Osteocyte (in vitro differentiated cells): ENCODE measurements at regions not wholly inside any gene's neighbourhood (a gene's known extent, or its start where the extent isn't known, plus 50 kb on each side); places are given as distances from the start of the nearest gene placed in this dataset.
A peak's percentile ranks its signal among the peaks of the same experiment; 100 is the strongest.

Source experiments
- DNase-seq: peaks from one replicate; pipeline ENCODE4 v3.0.0; 2021; ENCODE audit warnings: mixed read lengths; ENCODE audit not compliant: unreplicated experiment; ENCODE audit errors: extremely low spot score
- H3K27ac Mint-ChIP-seq: one replicate; pipeline ENCODE4 v1.8.0; 2021; ENCODE audit warnings: mild to moderate bottlenecking, mixed read lengths; ENCODE audit not compliant: unreplicated experiment
- H3K27me3 Mint-ChIP-seq: one replicate; pipeline ENCODE4 v1.8.0; 2021; ENCODE audit warnings: mixed read lengths; ENCODE audit not compliant: unreplicated experiment
- H3K36me3 Mint-ChIP-seq: one replicate; pipeline ENCODE4 v1.8.0; 2021; ENCODE audit warnings: mixed read lengths; ENCODE audit not compliant: unreplicated experiment
- H3K4me1 Mint-ChIP-seq: one replicate; pipeline ENCODE4 v1.8.0; 2021; ENCODE audit warnings: mixed read lengths; ENCODE audit not compliant: unreplicated experiment
- H3K4me3 Mint-ChIP-seq: one replicate; pipeline ENCODE4 v1.8.0; 2021; ENCODE audit warnings: mild to moderate bottlenecking, moderate library complexity, mixed read lengths; ENCODE audit not compliant: unreplicated experiment
- H3K9me3 Mint-ChIP-seq: one replicate; pipeline ENCODE4 v1.8.0; 2021; ENCODE audit warnings: mixed read lengths; ENCODE audit not compliant: unreplicated experiment
- TF ChIP-seq, protein P1 (sequence below): fragments of 200-600 bp; sonication (generic); IDR thresholded peaks from 2 replicates; pipeline ENCODE4 v1.5.0; 2021; ENCODE audit warnings: antibody characterized with exemption, mild to moderate bottlenecking, moderate library complexity

DNA sequence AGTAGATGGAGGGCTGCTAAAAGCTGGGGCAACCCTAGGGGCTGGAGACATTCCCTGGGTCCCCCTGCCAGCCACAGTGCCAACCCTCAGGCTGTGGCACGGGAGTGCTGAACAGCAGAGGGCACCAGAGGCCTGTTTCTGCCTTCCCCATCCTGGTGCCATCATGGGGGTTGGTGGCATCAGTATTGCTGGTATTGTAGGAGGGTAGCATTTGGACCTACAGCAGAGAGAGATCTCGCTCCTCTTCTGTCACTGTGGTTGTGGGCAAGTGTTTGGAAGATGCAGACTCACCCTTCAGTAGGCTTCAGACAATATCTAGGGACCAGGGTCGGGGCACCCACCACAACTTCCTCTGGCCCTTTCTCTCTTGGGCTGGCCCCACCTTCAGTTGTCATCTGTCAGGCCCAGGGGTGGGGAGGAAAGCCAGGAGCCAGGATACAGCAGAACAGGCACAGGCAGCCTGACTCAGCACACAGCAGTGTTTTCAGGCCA is 123.5 kb downstream of the RPLP1 start:
- H3K4me3 Mint-ChIP-seq: no peak overlapping the region
- peaks cover 43% of the 10 kb centered on the region for H3K27me3 Mint-ChIP-seq
- TF ChIP-seq, protein P1, sequence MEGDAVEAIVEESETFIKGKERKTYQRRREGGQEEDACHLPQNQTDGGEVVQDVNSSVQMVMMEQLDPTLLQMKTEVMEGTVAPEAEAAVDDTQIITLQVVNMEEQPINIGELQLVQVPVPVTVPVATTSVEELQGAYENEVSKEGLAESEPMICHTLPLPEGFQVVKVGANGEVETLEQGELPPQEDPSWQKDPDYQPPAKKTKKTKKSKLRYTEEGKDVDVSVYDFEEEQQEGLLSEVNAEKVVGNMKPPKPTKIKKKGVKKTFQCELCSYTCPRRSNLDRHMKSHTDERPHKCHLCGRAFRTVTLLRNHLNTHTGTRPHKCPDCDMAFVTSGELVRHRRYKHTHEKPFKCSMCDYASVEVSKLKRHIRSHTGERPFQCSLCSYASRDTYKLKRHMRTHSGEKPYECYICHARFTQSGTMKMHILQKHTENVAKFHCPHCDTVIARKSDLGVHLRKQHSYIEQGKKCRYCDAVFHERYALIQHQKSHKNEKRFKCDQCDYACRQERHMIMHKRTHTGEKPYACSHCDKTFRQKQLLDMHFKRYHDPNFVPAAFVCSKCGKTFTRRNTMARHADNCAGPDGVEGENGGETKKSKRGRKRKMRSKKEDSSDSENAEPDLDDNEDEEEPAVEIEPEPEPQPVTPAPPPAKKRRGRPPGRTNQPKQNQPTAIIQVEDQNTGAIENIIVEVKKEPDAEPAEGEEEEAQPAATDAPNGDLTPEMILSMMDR: peak; percentile 81
- H3K4me1 Mint-ChIP-seq: peaks cover 6% of the 10 kb centered on the region
- no peak overlapping the region for H3K27ac Mint-ChIP-seq
- no peaks in the 10 kb centered on the region for H3K9me3 Mint-ChIP-seq
- no peak for DNase-seq
- no peaks in the 10 kb centered on the region for H3K36me3 Mint-ChIP-seq

DNA sequence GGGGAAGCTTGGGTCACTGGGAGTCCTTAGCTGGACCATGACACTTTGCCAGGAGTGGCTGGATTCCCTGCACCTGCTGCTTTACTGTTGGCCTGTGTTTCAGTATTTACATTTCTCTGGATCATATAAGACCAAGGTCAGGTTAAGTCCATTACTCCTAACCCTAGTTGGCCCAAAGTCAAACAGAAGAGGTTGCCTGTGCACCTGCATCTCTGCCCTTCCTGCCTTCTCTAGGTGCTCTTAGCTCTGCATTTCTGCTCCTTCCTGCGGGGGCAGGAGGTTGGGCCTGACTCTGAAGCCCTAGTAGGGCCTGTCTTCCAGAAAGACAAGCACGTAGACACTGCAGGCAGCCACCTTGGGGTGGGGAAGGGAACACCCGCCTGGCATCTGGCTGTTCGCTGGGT is 124.3 kb downstream of the RPLP1 start:
- peaks cover 6% of the 10 kb centered on the region for H3K4me1 Mint-ChIP-seq
- no peaks in the 10 kb centered on the region for H3K9me3 Mint-ChIP-seq
- no peak for DNase-seq
- H3K27me3 Mint-ChIP-seq: peaks cover 49% of the 10 kb centered on the region
- H3K27ac Mint-ChIP-seq: no peak overlapping the region
- no peak overlapping the region for H3K4me3 Mint-ChIP-seq
- TF ChIP-seq, protein P1: no peak
- H3K36me3 Mint-ChIP-seq: no peaks in the 10 kb centered on the region

DNA sequence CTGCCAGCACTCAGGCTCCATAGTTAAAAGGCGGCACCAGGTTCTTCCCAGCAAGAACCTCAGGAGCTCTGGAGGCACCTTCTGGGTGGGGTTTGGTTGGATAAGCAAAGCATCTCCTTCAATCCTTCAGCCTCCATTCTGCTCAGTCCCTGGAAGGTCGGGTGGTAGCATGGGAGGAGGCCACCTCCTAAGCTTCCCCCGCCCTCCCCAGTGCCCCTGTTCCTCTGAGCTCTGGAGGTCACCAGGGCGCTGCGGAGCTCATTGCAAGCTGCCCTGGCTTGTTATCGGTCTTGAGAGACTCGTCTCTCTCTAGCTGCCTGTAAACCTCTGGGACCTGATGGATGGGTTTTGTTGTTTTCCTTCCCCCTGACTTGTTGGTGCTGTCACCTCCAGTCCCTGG is 124.8 kb downstream of the RPLP1 start:
- Mint-ChIP-seq H3K9me3 (no peaks in the 10 kb centered on the region), H3K4me1 (peaks cover 6% of the 10 kb centered on the region), H3K27ac (no peak overlapping the region), H3K36me3 (no peaks in the 10 kb centered on the region), H3K27me3 (peaks cover 45% of the 10 kb centered on the region), H3K4me3 (no peak overlapping the region)
- TF ChIP-seq, protein P1: no peak
- no peak for DNase-seq

DNA sequence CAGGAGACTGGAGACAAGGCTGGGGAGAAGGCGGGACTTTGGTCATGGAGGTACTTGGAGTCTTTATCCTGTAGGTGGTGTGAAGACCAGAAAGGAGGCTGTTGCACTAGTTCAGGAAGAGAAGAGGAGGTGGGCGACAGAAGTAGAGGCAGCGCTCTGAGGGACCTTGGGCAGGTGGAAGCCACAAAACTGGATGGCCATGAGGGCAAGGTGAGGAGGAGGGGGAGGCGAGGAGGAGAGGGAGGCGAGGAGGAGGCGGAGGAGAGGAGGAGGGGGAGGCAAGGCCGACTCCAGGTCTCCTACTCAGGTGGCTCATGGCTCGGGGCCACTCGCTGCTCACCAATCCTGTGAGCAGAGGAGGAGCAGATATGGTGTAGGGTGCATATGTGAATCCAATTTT is 125.6 kb downstream of the RPLP1 start:
- Mint-ChIP-seq H3K4me3 (no peak overlapping the region), H3K27ac (no peak overlapping the region), H3K9me3 (no peaks in the 10 kb centered on the region), H3K27me3 (peaks cover 44% of the 10 kb centered on the region), H3K4me1 (peaks cover 6% of the 10 kb centered on the region), H3K36me3 (no peaks in the 10 kb centered on the region)
- TF ChIP-seq, protein P1: no peak
- no peak for DNase-seq

DNA sequence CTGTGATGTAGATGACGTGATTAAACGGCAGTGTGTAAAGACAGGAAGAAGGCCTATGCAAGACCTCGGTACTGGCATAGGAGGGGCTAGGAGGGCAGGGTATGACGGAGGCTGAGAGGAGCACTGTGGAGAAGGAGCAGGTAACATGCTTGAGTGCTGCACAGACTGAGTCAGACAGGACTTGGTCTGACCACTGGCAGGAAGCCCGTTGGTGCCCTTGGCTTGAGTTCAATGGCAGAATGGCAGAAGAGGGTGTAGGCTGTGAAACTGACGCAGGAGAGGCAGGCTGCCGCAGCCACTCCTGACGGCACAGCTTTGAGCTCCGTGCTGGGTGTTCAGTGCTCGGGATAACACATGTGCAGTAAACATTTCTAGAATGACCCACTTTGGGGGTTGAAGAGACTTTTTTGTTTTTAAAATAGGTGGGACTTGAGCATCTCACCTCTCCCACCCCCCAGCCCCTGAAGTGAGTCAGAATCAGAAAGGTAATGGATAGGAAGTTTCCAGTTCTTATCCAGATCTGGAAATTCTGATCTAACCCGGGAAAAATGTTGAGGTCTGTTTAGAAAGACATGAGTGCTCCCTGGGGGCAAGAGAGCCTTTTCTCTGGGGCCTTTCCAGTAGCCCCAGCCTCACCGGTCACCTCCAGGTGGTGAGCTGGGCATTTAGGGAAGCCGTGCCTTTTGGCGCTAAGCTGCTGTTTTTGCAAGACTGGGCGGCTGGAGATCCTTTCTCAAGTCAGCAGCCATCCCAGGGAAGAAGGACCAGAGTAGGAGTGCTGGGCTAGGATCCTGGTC is 126.4 kb downstream of the RPLP1 start:
- no peak for DNase-seq
- H3K36me3 Mint-ChIP-seq: no peaks in the 10 kb centered on the region
- no peak overlapping the region for H3K27ac Mint-ChIP-seq
- no peaks in the 10 kb centered on the region for H3K9me3 Mint-ChIP-seq
- H3K4me3 Mint-ChIP-seq: no peak overlapping the region
- peaks cover 2% of the 10 kb centered on the region for H3K4me1 Mint-ChIP-seq
- TF ChIP-seq, protein P1: no peak
- peaks cover 47% of the 10 kb centered on the region for H3K27me3 Mint-ChIP-seq
